GM19023 (cell line): ENCODE measurements at regions not wholly inside any gene's neighbourhood (a gene's known extent, or its start where the extent isn't known, plus 50 kb on each side); places are given as distances from the start of the nearest gene placed in this dataset.
"Not testable (repeated sequence)": the region's sequence is repeated elsewhere in the genome, so short reads cannot be mapped to it uniquely, and the experiment has no call there.

Experiments used
- ATAC-seq: cut with Tn5 transposase; IDR thresholded peaks from one replicate; pipeline ENCODE4 v1.9.1; 2021; ENCODE audit warnings: mild to moderate bottlenecking, moderate library complexity; ENCODE audit not compliant: unreplicated experiment

GRCh38 chr18:59980188-59980637 is 80.4 kb downstream of the PMAIP1 start:
- ATAC-seq = no peak

DNA sequence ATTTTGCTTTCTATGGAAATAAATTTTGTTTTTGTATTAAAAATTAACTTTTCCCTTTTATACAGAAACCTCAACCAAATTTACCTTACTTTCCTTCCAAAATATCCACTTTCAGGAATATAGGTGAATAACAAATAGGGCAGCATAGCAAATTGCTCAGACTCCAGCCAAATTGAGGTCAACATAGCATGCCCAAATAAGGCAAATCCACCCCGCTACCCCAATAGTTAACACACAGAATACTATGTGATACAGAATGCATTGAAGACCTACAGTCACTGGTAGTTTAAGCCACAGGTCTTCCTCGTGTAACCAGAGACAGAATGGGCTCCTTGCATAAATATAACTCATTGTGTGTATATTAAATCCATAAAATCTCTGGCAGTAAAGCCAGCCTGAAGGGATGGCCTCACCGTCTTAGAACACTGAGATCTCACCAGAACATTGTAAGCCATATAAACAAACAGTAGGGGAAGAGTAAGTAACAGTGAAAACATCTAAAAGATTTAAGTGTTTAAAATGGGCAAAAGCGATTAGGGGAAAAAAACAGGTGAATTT is 72.2 kb downstream of the PMAIP1 start:
- no peak for ATAC-seq

GRCh38 chr18:59971144-59971543 is 71.3 kb downstream of the PMAIP1 start:
- peak; percentile 69 for ATAC-seq

DNA sequence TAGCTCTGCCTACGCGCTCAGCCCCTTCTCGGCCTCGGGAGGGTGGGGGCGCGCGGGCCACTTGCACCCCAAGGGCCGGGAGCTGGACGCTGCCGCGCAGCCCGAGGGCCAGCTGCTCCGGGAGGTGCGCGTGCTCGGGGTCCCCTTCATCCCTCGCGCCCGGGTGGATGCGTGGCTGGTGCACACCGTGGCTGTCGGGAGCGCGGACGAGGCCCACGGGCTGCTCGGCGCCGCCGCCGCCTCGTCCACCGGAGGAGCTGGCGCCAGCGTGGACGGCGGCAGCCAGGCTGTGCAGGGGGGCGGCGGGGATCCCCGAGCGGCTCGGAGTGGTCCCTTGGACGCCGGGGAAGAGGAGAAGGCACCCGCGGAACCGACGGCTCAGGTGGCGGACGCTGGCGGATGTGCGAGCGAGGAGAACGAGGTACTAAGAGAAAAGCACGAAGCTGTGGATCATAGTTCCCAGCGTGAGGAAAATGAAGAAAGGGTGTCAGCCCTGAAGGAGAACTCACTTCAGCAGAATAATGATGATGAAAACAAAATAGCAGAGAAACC is 69.8 kb downstream of the PMAIP1 start:
- not testable (repeated sequence) for ATAC-seq

GRCh38 chr18:59968583-59968982 is 68.8 kb downstream of the PMAIP1 start:
- ATAC-seq = no peak

GRCh38 chr18:59967878-59968277 is 68.1 kb downstream of the PMAIP1 start:
- ATAC-seq = no peak

DNA sequence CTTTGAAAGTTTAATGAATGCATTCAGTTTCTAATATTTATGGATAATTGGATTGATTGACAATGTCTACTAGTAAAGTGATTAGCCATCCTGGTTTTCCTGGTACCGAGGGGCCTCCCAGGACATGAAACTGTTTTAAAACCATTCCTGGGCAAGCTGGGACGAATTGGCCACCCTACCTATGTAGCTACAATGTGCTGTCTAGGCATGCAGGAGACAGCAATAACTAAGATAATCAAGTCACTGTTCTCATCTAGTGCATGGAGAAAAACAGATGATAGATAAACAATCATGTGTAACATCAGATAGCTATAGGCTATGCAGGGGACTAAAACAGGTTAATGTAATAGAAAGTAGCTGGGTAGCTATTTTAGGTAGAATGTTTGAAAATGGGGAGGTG is 67.1 kb downstream of the PMAIP1 start:
- no peak for ATAC-seq

- no peak for ATAC-seq
Observed at GRCh38 chr18:59963229-59963628, 63.4 kb downstream of the PMAIP1 start.

- ATAC-seq = peak; percentile 87
Observed at GRCh38 chr18:59961070-59961469, 61.3 kb downstream of the PMAIP1 start.

DNA sequence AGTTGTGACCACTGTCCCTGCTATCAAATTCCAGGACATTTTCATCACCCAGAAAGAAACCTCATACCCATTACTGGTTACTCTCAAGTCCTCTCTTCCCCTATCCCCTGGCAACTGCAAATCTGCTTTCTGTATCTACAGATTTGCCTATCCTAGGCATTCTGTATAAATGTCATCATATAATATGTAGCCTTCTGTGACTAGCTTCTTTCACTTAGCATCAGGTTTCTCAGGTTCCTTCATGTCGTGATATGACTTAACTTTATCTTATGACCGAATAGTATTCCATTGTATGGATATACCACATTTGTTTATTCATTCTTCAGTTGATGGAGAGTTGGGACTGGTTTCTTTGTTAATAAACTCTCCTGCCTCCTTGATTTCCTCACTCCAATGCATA is 60.5 kb downstream of the PMAIP1 start:
- ATAC-seq = no peak

DNA sequence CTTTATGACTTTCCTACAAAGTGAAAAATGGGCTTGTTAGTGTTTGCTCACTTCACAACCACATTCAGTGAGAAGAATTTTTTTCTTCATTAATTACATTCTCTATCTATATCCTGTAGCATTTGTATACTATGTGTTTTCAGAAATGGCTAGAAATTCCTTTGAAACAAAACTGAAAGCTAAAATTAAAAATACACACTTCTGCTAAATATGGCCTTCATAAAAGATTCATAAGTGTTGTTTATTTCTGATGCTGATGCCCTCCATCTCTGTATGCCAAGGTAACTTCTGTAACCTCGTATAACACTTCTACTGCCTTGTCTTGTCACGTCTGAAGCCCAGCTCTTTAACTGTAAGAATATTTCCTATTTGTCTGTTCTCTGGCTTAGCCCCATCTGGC is 59.8 kb downstream of the PMAIP1 start:
- ATAC-seq = no peak

DNA sequence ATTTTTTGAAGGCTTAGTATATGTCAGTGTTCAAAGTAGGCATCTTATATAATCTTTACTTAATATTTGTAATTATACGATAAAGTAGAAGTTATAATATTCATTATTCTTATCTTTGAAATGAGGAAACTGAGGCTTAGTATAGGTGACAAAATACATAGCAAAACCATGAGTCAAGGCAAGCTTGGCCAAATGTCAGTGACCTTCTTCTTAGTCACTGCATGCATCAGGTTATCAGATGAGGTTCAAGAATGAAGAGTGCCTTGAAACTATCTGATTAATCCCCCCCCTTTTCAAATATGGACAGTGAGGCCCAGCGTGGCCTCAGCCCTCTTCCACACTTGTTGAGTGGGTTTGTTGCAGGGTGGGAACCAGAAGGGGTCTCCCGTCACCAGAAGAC is 59.3 kb downstream of the PMAIP1 start:
- no peak for ATAC-seq

DNA sequence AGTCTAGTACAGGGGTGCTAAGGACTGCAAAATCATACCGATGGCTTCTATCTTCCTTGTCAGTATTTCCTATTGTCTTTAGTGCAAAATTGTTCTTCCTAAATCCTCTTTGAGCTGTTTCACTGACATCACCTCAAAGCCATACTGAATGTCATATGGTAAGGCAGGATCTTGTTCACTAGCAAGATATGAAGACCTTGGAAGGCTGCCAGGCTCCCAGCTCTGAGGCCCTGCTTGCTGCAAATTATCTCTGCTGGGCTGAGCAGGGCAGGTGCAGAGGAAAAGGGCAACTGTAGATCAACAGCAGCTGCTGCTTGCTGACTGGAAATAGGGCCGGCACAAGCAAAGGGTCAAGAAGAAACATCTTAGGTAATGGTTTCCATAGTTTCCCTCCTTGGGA is 58.2 kb downstream of the PMAIP1 start:
- no peak for ATAC-seq

DNA sequence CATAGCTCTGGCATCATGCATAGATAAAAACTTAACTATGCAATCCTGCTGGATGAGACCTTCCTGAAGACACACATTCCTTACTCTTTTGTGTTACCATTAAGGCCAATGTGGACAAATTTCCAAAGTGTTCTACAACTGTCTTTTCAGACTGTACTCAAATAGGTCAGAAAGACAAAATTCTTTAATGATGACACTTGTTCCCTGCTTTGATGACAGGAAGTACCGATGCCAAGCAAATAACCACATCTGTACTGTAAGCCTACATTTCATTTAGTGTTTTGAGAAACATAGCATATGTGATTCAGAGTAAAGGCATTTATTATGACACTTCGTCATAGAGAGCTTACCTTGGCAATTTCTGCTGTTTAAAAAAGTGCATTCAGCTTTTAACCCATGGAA is 55.0 kb downstream of the PMAIP1 start:
- no peak for ATAC-seq

DNA sequence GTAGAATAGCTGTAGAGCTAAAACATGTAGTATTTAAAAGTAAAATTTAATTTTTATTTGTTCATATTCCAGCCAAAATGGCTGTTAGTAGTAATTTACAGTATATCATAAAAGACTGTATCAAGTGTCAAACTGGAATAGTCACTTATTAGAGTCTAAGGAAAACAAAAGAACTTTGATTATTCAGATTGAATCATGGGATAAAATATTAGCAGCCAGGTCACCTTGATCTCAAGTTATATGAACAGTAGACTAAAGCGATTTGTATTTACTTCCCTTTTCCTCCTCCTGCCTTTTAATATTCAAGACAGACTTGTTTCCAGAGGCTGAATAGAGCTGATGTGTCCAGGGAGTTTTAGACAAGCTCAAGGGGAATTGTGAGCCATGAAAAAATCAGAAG is 54.4 kb downstream of the PMAIP1 start:
- no peak for ATAC-seq
